Prostate gland (tissue), 2 donors: ENCODE measurements at regions not wholly inside any gene's neighbourhood (a gene's known extent, or its start where the extent isn't known, plus 50 kb on each side); places are given as distances from the start of the nearest gene placed in this dataset.

Experiments
- CTCF ChIP-seq, 4 experiments: fragments of 200-600 bp in 2 of 4; fragments of 450-650 bp in 2 of 4; sonication (generic) in 2 of 4; IDR thresholded peaks; 1 replicate in 3 of 4; 2 replicates in 1 of 4; pipeline ENCODE4 v1.5.1; 2016 to 2019; ENCODE audit warnings: antibody characterized with exemption in 4 of 4, mild to moderate bottlenecking in 2 of 4, moderate library complexity in 2 of 4
- POLR2A ChIP-seq: fragments of 450-650 bp; IDR thresholded peaks from one replicate; pipeline ENCODE4 v1.6.1; 2016; ENCODE audit warnings: antibody characterized with exemption, mild to moderate bottlenecking

GRCh38 chr10:125407557-125407956, 247.2 kb upstream of the CTBP2 start:
- TF ChIP-seq POLR2A (no peak), CTCF (IDR thresholded peaks at IDR 0.05) (no peak)
